CD4-positive, alpha-beta T cell treated with Interleukin-1 beta for 1 hour (primary cell): ENCODE measurements at regions not wholly inside any gene's neighbourhood (a gene's known extent, or its start where the extent isn't known, plus 50 kb on each side); places are given as distances from the start of the nearest gene placed in this dataset.
A peak's percentile ranks its signal among the peaks of the same experiment; 100 is the strongest.

Experiments used
- DNase-seq, 2 donors: peaks; one replicate each; pipeline ENCODE4 v3.0.0-alpha.2; 2020 to 2022

- no peak for DNase-seq
Observed at GRCh38 chr2:158732573-158733429, 62.3 kb upstream of the DAPL1 start.

- DNase-seq: no peak
Observed at GRCh38 chr2:158733430-158733755, 61.7 kb upstream of the DAPL1 start.

GRCh38 chr2:158734442-158734841 lies 60.7 kb upstream of the DAPL1 start:
- no peak for DNase-seq

DNA sequence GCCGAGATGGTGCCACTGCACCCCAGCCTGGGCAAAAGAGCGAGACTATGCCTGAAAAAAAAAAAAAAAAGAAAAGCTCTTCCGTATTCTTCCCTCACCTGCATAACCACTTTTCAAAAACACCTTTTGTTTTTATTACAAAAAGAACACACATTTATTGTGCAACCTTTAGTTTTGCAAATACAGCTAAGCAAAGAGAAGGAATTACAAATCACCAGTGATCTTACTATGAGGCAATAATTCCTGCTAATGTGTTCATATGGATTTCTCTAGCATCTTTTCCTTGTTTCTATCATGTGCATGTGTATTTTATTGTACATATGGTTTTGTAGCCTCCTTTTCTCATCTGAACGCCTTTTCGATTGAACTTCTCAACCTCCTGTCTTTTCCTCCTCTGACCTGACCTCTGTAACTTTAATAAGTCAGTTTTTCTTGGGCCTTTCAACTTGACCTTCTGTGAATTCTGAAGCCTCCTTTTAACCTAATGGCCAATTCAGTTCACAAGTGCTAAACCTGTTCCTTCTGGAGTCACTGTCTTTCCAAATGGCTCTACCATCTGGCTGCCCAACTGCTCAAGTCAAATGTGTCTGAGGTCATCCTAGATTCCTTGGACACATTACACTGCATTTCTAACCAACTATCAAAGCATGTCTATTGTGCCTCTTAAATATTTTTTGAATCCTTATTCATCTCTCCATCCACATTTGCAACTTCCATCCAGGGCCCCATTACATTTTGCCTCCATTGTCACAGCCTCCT lies 59.1 kb upstream of the DAPL1 start:
- DNase-seq: no peak

GRCh38 chr2:158738363-158738762 lies 56.8 kb upstream of the DAPL1 start:
- DNase-seq: no peak

- DNase-seq: no peak
Observed at GRCh38 chr2:158740127-158740526, 55.0 kb upstream of the DAPL1 start.

GRCh38 chr2:158740621-158741020 lies 54.5 kb upstream of the DAPL1 start:
- DNase-seq: no peak

- no peak for DNase-seq
Observed at GRCh38 chr2:158741625-158742024, 53.5 kb upstream of the DAPL1 start.

DNA sequence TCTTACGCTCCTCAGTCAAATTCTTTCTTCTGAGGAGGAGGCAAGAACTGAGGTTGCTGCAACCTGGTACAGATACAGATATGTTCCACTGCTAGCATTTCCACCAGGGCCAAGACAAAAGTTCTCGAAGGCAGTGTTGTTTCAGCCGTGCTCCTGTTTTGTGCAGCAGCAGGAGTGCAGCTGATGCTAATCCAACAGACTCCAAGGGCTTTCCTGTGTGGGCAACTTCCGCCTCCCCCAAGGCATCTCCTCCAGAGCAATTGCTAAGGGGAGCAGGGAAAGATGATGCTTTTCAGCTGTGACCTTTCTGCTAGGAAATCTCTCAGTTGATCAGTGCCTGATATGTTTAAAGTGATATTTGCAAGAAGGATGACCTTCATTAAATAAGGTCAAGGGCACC lies 52.6 kb upstream of the DAPL1 start:
- DNase-seq: no peak

DNA sequence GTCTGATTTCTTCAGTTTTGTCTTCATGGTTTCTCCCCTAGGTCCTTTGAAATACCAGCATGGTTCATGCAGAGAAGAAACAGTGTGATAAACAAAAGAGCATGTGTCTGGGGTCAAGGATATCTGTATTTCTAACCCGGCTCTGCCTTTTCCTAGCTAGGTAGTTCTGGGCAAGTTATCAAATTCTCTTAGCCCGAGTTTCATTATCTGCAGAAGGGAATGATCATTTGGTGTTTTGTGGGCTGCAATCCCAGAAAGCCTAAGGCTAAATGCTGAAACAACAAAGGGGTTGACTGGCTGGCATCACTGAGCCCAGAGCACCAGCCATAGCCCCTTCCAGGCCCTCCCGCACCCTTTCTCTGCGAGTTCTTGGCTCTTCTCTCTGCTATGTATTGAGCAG lies 51.7 kb upstream of the DAPL1 start:
- no peak for DNase-seq

DNA sequence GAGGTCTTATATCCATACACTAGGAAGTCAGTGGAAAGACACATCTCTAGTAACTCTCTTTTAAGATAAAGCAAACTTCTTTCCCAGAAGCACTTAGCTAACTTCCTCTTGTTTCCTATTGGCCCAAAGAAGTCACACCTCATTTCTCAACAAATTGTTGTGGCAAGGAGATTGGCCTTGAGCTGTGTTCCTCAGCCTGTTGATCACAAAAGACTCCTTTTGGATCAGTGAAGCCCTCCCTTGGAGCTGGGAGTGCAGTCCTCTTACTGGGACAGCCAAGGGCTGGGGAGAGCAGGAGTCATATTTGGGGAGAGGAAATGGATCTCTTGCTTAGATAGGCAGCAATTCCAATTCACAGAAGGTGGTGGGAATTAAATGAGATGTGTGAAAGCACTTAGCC lies 51.2 kb upstream of the DAPL1 start:
- DNase-seq: no peak

- peak; percentile 9 to 32 for DNase-seq
Observed at GRCh38 chr2:158745067-158745865, 49.9 kb upstream of the DAPL1 start.
